ENCODE measurements at regions not wholly inside any gene's neighbourhood (a gene's known extent, or its start where the extent isn't known, plus 50 kb on each side); places are given as distances from the start of the nearest gene placed in this dataset.
"Not testable (repeated sequence)": the region's sequence is repeated elsewhere in the genome, so short reads cannot be mapped to it uniquely, and the experiment has no call there.

DNA sequence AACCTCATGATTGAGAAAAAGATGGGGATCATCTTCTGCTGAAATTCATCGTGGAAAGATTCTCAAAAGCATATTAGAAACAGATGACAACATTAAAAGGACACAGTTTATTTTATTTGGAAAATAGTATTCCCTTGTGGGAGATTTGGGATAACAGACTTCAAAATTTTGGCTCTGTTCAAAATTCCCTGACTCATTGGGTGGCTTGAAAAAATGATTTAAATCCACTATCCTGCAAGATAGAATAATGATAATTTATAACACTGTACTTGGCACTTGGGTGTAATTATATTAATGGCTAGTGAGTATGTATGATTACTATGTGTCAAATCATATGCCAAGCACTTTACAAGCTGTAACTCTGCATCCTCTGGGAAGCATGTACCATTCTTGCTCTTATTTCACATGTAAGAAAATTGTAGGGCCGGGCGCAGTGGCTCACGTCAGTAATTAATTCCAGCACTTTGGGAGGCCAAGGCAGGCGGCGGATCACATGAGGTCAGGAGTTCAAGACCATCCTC is 128.8 kb downstream of the LMNTD1 start:
- no peak for DNase-seq

DNA sequence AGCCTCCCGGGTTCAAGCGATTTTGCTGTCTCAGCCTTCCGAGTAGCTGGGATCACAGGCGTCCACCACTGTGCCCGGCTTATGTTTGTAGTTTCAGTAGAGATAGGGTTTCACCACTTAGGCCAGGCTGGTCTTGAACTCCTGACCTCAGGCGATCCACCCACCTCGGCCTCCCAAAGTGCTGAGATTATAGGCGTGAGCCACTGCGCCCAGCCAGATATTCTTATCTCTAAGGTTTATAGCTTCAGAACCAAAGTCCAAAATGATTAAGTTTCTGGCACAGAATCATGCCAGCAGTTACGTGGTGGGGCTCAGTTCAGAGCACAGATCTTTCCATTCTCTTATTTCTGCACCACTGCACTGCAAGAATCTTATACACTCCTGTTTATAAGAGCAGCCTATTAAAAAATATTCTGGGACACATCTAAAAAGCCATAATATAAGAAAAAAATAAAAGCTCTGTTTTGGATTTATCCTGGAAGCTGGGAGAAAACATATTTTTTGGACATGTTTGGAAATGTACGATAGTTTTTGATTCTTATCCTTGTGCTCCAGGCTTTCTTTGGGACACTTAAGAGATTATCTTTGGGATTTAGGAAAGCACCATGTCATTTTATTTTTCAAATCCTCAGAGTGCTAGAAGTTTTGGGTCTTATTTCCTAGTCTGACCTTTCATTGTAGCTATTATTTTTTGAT is 129.6 kb downstream of the LMNTD1 start:
- DNase-seq: no peak

DNA sequence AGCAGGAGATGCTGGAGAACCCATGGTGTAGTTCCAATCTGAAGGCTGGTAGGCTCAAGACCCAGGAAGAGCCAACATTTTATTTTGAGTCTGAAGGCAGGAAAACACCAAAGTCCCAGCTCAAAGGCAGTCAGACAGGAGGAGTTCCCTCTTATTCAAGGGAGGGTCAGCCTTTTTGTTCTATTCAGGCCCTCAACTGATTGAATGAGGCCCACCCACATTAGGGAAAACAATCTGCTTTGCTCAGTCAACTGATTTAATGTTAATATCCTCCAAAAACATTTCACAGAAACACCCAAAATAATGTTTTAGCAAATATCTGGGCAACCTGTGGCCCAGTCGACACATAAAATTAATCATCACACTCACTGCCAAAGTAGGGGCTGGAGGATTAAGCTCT is 130.8 kb downstream of the LMNTD1 start:
- no peak for DNase-seq

DNA sequence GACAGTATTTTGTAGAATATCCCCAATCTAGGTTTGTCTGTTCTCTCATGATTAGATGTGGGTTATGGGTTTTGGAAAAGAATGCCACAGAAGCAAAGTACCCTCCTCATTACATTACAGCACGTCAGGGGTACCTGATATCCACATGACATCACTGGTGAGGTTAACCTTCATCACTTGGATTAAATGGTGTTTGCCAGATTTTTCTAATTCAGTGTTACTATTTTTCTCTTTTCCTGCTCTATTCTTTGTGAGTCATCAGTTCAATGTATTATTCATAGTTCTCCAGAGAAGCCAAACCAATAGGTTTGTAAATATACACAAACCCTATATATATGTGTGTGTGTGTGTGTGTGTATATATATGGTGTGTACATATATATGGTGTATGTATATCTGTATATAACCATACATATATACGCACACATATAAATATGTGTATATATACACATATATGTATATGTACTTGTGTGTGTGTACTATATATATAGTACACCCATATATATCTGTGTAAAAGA is 131.4 kb downstream of the LMNTD1 start:
- no peak for DNase-seq

DNA sequence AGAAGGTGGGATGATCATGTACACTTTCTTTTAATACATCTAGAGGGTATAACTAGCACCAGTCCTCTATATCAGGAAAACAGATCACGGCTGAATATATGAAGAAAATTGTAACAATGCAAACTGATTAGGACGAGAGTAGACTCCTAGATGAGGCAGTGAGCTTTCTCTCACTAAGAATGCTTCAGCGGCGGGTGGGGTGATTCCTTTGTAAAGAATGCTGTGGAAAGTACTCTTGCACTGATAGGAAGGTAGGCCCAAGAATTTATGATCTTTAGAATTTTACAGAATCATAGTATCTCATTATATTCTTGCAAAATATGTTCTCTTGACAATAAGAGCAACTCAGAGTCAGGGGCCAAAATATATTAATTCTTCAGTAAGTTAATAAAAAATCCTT is 133.0 kb downstream of the LMNTD1 start:
- DNase-seq: no peak

DNA sequence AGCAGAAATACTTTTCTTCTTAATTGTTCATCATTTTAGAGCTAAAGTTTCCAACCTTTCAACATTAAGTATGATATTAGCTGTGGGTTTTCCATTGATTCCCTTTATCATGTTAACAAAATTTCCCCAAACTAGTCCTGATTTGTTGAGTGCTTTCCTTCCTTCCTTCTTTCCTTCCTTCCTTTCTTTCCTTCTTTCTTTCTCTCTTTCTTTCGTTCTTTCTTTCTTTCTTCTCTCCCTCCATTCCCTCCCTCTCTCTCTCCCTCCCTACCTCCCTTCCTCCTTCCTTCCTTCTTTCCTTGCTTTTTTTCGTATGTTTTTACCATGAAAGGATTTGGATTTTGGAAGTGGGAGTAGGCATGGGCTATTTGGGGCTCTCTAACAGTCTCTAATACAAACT is 133.5 kb downstream of the LMNTD1 start:
- no peak for DNase-seq

DNA sequence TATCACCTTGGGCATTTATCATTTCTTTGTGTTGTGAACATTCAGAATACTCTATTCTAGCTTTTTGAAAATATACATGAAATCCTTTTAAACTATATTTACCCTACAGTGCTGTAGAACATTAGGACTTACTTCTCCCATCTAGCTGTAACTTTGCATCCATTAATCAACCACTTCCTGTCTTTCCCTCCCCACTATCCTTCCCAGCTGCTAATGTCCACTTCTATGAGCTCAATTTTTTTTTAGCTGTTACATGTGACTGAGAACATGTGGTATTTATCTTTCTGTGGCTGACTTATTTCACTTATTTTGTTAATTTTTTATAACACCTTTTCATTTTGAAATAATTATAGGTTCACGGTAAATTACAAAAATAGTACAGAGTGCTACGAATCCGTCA is 136.0 kb downstream of the LMNTD1 start:
- DNase-seq: no peak

DNA sequence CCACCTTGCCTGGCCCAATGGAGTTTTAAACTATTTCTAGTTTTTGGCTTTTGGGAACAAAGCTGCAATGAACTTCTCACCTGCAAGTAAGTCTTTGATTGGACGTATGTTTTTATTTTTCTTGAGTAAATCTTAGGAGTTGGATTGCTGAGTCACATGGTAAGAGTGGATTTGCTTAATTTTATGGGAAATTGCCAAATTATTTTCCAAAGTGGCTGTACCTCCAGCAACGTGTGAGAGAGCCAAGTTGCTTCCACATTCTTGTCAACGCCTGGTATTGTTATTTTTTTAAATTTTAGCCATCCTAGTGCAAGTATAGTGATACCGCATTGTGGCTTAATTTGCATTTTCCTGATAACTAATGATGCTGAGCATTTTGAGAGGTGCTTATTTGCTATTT is 136.6 kb downstream of the LMNTD1 start:
- DNase-seq: no peak

DNA sequence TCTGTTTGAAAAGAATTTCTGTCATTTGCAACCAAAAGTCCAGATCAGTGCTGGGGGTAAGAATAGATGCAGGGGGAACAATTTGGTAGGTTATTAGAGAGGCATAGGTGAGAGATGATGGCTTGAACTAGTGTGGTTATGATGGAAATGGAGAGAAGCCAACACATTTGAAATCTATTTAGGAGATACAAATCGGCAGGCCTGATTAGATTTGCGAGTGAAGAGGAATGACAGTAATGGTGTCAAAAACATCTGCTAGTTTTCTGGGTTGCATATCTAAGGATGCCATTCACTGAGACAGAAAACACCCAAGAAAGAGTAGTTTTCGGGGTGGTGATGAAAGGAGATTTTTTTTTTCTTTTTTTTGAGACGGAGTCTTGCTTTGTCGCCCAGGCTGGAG is 138.1 kb downstream of the LMNTD1 start:
- no peak for DNase-seq

DNA sequence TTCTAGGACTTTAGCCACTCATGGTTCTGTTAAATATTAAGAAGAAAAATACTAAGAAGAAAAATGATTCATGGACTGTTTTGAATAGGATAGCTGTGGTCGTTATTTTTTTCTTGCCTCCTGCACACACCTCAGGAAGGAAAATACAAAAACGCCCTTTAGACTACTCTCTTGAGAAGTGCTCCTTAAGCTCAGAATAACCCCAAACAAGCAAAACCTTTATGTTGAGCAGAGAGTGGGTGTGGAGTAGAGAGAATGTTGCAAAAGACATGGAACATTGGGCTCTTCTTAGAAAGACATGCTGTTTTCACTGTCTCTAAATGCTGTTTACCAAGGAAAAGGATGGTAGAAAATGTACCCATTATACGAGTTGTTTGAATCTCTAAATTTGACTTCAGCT is 140.3 kb downstream of the LMNTD1 start:
- no peak for DNase-seq

DNA sequence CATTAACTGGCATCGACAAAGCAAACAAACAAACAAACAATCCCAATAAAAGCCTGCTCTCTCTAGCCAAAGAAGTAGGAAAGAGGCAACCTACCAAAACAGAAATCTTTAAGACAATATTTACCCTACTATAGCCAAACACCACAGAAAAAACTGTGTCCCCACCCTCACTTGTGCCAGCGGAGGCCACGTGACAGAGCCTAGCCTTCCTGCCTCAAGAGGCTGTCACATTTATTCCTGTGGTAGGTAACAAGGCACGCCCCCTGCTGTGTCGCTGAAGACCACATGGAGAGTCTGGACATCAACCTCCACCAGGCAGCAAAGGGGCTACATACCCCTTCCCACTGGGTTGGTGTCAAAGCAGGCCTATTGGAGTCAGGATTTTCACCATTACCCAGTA is 148.1 kb downstream of the LMNTD1 start:
- DNase-seq: no peak

DNA sequence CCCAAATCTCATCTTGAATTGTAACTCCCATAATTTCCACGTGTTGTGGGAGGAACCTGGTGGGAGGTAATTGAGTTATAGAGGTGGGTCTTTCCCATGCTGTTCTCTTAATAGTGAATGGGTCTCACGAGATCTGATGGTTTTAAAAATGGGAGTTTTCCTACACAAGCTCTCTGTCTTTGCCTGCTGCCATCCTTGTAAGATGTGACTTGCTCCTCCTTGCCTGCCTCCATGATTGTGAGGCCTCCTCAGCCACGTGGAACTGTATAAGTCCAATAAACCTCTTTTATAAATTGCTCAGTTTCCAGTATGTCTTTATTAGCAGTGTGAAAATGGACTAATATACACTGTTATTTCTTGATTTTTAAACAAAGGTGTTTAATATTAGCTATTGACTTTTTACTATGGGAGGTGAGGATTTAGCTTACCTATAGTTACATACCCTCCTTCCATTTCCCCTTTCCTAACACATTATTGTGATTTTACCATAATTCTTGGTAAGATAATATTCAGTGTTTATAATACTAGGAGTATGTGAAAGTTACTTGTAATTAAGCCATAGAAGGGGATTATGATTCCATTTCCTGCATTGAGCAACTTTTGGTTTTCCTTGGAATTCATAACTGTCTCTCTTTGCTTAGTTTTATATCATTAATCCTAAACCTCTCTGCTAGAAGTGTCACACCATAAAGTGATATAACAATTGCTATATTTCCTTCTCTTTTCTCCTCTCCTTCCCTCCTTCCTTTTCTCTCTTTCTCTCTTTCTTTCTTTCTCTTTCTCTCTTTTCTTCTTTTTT is 151.0 kb upstream of the KRAS start:
- DNase-seq: no peak

DNA sequence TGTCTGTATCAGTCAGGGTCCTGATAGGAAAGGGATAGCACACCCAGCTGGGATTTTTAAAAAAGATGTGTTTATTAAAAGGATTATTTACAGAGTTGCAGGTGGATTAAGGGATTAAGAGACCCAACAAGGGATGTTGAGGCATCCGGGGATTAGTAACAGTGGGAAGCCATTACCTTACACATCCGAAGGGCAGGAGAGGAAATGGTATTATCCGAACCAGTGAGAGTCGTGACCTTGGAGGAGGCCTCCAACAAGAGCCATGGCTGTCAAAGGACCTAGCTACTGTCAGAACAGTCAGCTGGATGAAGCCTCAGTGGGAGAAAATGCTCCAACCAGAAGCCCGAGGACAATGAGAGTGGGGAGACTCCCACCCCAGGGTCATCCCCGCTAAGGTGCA is 146.3 kb upstream of the KRAS start:
- no peak for DNase-seq

DNA sequence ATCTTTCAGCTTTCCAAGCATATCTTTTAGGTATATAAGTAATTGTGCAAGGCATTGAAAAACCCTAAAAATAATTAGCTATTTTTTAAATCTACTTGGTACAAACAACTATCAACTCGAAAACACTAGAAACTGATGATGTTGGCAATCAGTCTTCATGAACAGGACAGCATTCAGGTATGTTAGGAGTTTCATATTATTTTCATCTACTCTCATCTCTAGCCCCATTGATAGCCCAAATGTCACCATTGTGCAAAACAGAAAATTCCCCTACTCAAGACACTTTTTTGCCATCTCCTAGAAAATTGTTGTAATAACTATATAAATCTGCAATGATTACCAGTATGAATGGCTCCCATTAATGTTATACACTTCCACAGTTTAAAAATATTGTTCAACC is 144.5 kb upstream of the KRAS start:
- DNase-seq: no peak

DNA sequence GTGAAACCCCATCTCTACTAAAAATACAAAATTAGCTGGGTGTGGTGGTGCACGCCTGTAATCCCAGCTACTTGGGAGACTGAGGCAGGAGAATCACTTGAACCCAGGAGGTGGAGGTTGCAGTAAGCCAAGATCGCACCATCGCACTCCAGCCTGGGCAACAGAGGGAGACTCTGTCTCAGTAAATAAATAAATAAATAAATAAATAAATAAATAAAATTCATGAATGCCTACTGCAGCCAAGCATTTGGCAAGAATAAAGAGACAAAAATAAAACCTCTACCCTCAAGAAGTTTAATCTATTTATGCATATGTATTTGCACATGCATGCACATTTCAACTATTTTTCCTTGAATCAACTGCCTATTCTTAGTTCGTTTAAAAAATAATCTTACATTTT is 144.0 kb upstream of the KRAS start:
- DNase-seq: not testable (repeated sequence)

DNA sequence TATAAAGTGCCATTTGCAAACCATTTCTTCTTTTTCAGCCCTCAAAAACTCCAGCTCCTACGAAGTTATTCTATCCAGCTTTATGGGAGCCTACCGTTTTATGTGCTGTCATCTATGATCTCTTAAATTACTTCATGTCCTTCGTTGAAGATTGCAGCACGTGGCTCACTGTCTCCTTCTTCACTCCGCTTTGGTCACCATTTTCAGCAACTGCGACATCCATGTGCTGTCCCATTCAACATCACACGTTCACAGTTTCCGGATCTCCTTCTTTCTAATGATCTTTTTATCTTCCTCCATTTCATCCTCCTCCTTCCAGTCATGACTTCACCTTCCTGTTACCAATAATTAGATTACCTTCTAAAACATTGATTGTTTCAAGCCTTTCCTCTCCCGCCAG is 143.3 kb upstream of the KRAS start:
- no peak for DNase-seq

DNA sequence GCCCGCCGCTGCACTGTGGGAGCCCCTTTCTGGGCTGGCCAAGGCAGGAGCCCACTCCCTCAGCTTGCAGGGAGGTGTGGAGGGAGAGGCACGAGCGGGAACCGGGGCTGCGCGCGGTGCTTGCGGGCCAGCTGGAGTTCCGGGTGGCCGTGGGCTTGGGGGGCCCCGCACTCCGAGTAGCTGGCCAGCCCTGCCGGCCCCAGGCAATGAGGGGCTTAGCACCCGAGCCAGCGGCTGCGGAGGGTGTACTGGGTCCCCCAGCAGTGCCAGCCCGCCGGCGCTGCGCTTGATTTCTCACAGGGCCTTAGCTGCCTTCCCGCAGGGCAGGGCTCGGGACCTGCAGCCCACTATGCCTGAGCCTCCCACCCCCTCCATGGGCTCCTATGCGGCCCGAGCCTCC is 140.6 kb upstream of the KRAS start:
- not testable (repeated sequence) for DNase-seq

DNA sequence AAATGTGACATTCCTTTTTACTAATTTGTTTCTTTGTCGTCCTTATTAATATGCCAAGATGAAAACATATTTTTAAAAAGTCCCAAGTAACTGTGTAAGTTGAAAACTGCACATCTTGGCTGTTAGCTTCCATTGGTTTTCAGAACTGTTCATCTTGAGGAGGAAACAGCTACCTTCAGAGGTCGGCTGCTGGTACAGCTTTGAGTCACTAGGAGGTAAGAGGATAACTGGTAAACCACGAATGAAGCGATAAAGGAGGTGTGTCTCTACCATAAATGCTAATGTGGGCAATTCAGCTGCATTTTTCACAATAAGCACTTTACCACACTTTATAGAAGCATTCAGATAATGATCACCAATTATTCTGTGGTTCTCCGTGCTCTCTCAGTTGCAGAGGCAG is 137.5 kb upstream of the KRAS start:
- DNase-seq: peak; percentile 62

DNA sequence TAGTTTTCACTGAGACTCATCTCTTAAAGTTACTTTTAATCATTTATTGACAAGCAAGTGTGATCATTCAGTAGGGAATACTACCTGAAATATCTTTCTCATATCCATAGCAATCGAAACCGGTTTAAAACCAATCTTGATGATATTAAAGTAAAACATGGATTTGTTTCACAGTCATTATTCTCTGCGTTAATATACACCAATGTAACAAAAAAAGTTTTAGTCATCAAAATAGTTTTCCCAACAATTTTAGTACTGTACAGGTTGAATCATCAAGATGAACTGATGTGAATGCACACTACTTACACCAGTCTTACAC is 137.0 kb upstream of the KRAS start:
- DNase-seq: no peak

DNA sequence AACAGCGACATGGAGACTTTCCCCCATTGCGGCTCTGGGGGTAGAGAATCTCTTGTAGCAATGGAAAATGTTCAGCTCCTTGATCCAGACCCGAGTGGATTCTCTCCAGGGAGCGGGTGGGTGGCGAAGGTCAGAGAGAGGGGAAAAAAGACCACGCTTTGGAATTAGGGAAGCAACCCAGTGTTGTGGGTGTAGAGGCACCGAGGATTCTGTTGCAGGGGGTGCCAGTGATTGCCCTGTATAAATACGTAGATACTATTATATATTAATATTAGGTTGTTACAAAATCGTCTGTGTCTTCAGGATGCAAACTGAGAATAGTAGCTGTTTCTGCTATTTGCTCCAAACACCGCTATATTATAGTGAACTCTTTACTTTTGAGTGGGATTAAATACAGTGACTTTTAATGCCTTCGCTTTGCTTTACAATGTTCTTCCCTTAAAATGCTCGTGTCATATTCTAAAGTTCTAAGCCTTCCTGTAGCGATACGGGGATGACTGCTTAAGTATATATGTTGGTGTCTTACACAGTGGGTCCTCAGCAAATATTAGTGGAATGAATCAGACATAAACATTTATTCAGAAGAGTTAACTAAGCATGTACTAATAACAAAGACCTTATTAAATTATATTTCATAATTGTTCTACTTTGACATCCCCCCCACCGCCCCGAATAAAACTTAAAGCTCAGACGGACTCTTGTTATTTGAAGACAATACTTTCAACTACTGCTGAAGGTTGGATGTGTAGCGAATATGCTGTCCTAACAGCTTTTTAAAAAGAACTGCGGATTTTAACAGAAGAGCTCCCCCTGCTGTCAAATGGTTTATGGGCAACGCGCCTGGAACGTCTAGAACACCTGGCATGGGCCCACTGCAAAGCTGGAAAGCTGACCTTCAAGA is 136.4 kb upstream of the KRAS start:
- peak; percentile 80 for DNase-seq

DNA sequence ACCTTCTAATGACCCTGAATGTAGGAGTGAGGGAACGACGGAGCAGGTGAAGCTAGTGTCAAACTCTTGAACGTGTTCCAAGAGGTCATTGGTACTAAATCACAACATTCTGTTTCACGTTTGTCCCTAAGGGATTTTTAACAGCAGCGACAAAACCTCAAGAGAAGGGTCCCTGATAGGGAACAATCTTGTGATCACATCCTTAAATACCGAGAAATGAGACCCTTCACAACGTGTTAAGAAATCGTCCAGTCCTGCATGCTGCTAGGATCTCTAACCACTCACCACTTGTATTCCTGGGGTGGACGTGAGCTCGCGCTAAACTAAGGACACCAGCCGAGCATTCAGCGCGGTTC is 134.1 kb upstream of the KRAS start:
- DNase-seq: no peak

DNA sequence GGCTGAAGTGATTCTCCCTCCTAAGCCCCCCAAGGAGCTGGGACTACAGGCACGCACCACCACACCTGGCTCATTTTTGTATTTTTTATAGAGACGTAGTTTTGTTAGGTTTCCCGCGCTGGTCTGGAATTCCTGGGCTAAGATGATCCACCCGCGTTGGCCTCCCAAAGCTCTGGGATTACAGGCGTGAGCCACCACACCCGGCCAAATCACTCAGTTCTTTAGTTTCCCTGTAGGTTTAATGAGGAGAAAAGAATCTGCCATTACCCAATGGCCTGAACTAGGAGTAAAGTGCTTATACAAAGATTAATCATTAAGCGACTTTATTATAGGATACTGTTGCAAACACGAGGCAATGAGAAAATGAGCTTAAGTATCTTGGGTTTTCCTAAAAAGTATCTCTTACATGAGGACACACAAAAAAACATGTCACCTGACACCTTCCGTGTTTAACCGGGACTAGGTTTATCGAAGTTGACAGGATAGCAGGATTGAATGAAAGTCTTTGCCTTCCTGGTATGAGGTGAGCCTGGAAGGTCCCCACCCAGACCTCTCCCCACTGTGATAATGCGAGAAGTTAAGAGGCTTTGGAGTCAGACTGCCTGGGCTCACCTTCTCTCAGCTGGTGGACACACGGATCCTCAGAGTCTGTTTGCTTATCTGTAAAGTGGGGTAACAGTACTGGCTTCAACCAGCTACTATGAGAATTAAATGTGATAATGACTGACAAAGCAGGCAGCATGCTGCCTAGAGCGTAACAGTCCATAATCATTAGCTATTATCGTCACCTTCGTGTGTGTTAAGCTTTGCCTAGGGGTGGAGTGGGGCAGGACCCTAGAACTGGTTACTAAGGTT is 133.5 kb upstream of the KRAS start:
- no peak for DNase-seq

Data from activated CD4-positive, alpha-beta T cell treated with anti-CD3 and anti-CD28 coated beads for 48 hours (primary cell).